ENCODE measurements at regions not wholly inside any gene's neighbourhood (a gene's known extent, or its start where the extent isn't known, plus 50 kb on each side); places are given as distances from the start of the nearest gene placed in this dataset.

GRCh38 chr12:91555436-91556415, 373.1 kb upstream of the DCN start:
- TF ChIP-seq CTCF (conservative IDR thresholded peaks at IDR 0.05; ENCODE audit: low read depth), result no peak
- H3K27ac ChIP-seq, result no peak overlapping the region
- CTCF ChIA-PET, result no interaction called here
- POLR2A ChIA-PET (ENCODE audit: low non-redundant PET), result no interaction called here
- DNase-seq (ENCODE audit: low spot score), result no peak

- POLR2A ChIA-PET (ENCODE audit: low non-redundant PET), result no interaction called here
- no peak for TF ChIP-seq CTCF (conservative IDR thresholded peaks at IDR 0.05; ENCODE audit: low read depth)
- CTCF ChIA-PET, result no interaction called here
- H3K27ac ChIP-seq, result no peak overlapping the region
- DNase-seq (ENCODE audit: low spot score), result no peak
Observed at GRCh38 chr12:91551927-91552326, 369.3 kb upstream of the DCN start.

- CTCF ChIA-PET, result no interaction called here
- DNase-seq (ENCODE audit: low spot score), result no peak
- POLR2A ChIA-PET (ENCODE audit: low non-redundant PET), result no interaction called here
- no peak overlapping the region for H3K27ac ChIP-seq
- TF ChIP-seq CTCF (conservative IDR thresholded peaks at IDR 0.05; ENCODE audit: low read depth), result no peak
Observed at GRCh38 chr12:91551242-91551641, 368.6 kb upstream of the DCN start.

- no peak overlapping the region for H3K27ac ChIP-seq
- TF ChIP-seq CTCF (conservative IDR thresholded peaks at IDR 0.05; ENCODE audit: low read depth), result no peak
- CTCF ChIA-PET, result interaction anchor here (0.6 kb wide), 1 partner anchor 1314 kb away, joined by 3 read pairs; no protein-coding TSS in a partner anchor
- DNase-seq (ENCODE audit: low spot score), result no peak
- POLR2A ChIA-PET (ENCODE audit: low non-redundant PET), result no interaction called here
Observed at GRCh38 chr12:91542666-91543065, 360.0 kb upstream of the DCN start.

GRCh38 chr12:91542067-91542466, 359.4 kb upstream of the DCN start:
- ChIA-PET POLR2A (ENCODE audit: low non-redundant PET) (no interaction called here), CTCF (interaction anchor here (0.6 kb wide), 1 partner anchor 1315 kb away, joined by 3 read pairs; no protein-coding TSS in a partner anchor)
- DNase-seq (ENCODE audit: low spot score), result no peak
- no peak overlapping the region for H3K27ac ChIP-seq
- TF ChIP-seq CTCF (conservative IDR thresholded peaks at IDR 0.05; ENCODE audit: low read depth), result no peak

GRCh38 chr12:91538418-91538817, 355.8 kb upstream of the DCN start:
- DNase-seq (ENCODE audit: low spot score), result no peak
- ChIA-PET CTCF (interaction anchor here (1.0 kb wide), 1 partner anchor 157 kb away, joined by 4 read pairs; no protein-coding TSS in a partner anchor), POLR2A (ENCODE audit: low non-redundant PET) (no interaction called here)
- no peak for TF ChIP-seq CTCF (conservative IDR thresholded peaks at IDR 0.05; ENCODE audit: low read depth)
- H3K27ac ChIP-seq, result no peak overlapping the region

Data from RWPE1 (cell line).